Stomach (tissue), 4 donors: ENCODE measurements at regions not wholly inside any gene's neighbourhood (a gene's known extent, or its start where the extent isn't known, plus 50 kb on each side); places are given as distances from the start of the nearest gene placed in this dataset.

Experiments used
- CTCF ChIP-seq, 7 experiments: fragments of 450-650 bp in 4 of 7; fragments of 200-600 bp in 3 of 7; sonication (generic) in 3 of 7; IDR thresholded peaks; one replicate each; pipeline ENCODE4 v1.5.1; 2016 to 2019; ENCODE audit warnings: antibody characterized with exemption in 7 of 7, control low read depth in 2 of 7, mild to moderate bottlenecking in 1 of 7
- EP300 ChIP-seq: sonication (generic); formaldehyde crosslinking; IDR thresholded peaks from one replicate; pipeline ENCODE4 v1.6.1; 2017; ENCODE audit warnings: antibody characterized with exemption
- POLR2A ChIP-seq, 4 donors: fragments of 450-650 bp; IDR thresholded peaks; one replicate each; pipeline ENCODE4 v1.6.1; 2016; ENCODE audit warnings: antibody characterized with exemption in 4 of 4, control low read depth in 2 of 4, mild to moderate bottlenecking in 1 of 4, moderate library complexity in 1 of 4
- POLR2AphosphoS5 ChIP-seq, 3 donors: sonication (generic); formaldehyde crosslinking; IDR thresholded peaks; one replicate each; pipeline ENCODE4 v1.6.1; 2016; ENCODE audit warnings: antibody characterized with exemption in 3 of 3

GRCh38 chr9:38254756-38255155, 137.7 kb upstream of the ALDH1B1 start:
- TF ChIP-seq CTCF (IDR thresholded peaks at IDR 0.05) (no peak), POLR2A (IDR thresholded peaks at IDR 0.05) (no peak), POLR2AphosphoS5 (IDR thresholded peaks at IDR 0.05) (no peak), EP300 (no peak)
